ENCODE measurements at regions not wholly inside any gene's neighbourhood (a gene's known extent, or its start where the extent isn't known, plus 50 kb on each side); places are given as distances from the start of the nearest gene placed in this dataset.

DNA sequence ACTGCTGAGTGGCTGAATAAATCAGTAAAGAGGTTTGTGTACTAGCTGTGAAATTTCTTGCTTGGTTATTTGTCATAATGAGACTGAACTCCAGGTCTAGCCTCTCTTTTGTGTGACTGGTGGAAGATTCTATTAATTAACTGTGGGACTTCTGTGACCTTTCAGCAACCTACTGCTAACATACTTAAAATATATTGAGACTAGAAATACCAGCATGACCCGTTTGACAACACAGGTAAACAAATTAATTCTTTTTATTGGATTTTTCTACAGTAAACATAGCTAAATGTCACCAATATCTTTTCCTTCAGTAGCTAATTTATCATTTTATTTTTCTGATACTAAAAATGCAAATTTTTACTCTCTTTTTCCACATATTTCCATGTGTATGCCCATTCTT is 390.4 kb upstream of the KCNN2 start:
- no peak overlapping the region for H3K9ac ChIP-seq (ENCODE audit: low read length)
- no peak overlapping the region for H3K27ac ChIP-seq (ENCODE audit: low read length in 2 of 2)
- ATAC-seq (ENCODE audit: low read depth) (no peak), DNase-seq (no peak)
- H3K36me3 ChIP-seq (replicated peaks in 1 of 2; ENCODE audit: control extremely low read depth in 1 of 2, control insufficient read depth in 1 of 2, extremely low read depth in 1 of 2, insufficient read depth in 2 of 2, low read length in 1 of 2), result no peaks in the 10 kb centered on the region
- H3K9me3 ChIP-seq (ENCODE audit: control extremely low read depth in 1 of 3, control insufficient read depth in 2 of 3, insufficient read depth in 1 of 3, low read length in 2 of 3), result no peaks in the 10 kb centered on the region
- POLR2A ChIA-PET, result no interaction called here
- H3K4me3 ChIP-seq (ENCODE audit: control extremely low read depth in 1 of 5, extremely low read depth in 1 of 5, insufficient read depth in 1 of 5, low read depth in 2 of 5, low read length in 4 of 5), result no peak overlapping the region
- H3K9me3 Mint-ChIP-seq (ENCODE audit: insufficient read depth), result no peaks in the 10 kb centered on the region
- no peak overlapping the region for H3K4me2 ChIP-seq (replicated peaks; ENCODE audit: low read depth, low read length, poor library complexity, severe bottlenecking)
- WGBS (ENCODE audit: insufficient coverage), result no CpG with 5 or more reads among the region's 1 CpG
- H3K27ac Mint-ChIP-seq, result no peak overlapping the region
- H3K4me1 Mint-ChIP-seq, result no peaks in the 10 kb centered on the region
- intact Hi-C loops (cut with micrococcal nuclease), result no loop called here
- H3K79me2 ChIP-seq (ENCODE audit: control insufficient read depth, insufficient read depth, low read length), result no peaks in the 10 kb centered on the region
- no peaks in the 10 kb centered on the region for H3K4me1 ChIP-seq (ENCODE audit: control insufficient read depth in 2 of 2, insufficient read depth in 2 of 2, low read length in 2 of 2)
- TF ChIP-seq, protein P1, sequence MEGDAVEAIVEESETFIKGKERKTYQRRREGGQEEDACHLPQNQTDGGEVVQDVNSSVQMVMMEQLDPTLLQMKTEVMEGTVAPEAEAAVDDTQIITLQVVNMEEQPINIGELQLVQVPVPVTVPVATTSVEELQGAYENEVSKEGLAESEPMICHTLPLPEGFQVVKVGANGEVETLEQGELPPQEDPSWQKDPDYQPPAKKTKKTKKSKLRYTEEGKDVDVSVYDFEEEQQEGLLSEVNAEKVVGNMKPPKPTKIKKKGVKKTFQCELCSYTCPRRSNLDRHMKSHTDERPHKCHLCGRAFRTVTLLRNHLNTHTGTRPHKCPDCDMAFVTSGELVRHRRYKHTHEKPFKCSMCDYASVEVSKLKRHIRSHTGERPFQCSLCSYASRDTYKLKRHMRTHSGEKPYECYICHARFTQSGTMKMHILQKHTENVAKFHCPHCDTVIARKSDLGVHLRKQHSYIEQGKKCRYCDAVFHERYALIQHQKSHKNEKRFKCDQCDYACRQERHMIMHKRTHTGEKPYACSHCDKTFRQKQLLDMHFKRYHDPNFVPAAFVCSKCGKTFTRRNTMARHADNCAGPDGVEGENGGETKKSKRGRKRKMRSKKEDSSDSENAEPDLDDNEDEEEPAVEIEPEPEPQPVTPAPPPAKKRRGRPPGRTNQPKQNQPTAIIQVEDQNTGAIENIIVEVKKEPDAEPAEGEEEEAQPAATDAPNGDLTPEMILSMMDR (IDR thresholded peaks at IDR 0.05), result no peak
- TF ChIP-seq EZH2 (IDR thresholded peaks at IDR 0.05; ENCODE audit: borderline replicate concordance, insufficient read depth, low read depth, low read length, poor library complexity, severe bottlenecking), result no peak
- no peaks in the 10 kb centered on the region for H3K27me3 ChIP-seq (replicated peaks in 1 of 4; ENCODE audit: control extremely low read depth in 1 of 4, control insufficient read depth in 3 of 4, insufficient read depth in 4 of 4, low read length in 3 of 4)
- H4K20me1 ChIP-seq (ENCODE audit: control insufficient read depth, insufficient read depth, low read length, poor library complexity, severe bottlenecking), result no peaks in the 10 kb centered on the region
- H3K4me3 Mint-ChIP-seq, result no peak overlapping the region
- no peak overlapping the region for H2AFZ ChIP-seq (ENCODE audit: insufficient read depth, low read depth, low read length, poor library complexity, severe bottlenecking)
- CTCF ChIA-PET, result no interaction called here
- H3K27me3 Mint-ChIP-seq, result no peaks in the 10 kb centered on the region

DNA sequence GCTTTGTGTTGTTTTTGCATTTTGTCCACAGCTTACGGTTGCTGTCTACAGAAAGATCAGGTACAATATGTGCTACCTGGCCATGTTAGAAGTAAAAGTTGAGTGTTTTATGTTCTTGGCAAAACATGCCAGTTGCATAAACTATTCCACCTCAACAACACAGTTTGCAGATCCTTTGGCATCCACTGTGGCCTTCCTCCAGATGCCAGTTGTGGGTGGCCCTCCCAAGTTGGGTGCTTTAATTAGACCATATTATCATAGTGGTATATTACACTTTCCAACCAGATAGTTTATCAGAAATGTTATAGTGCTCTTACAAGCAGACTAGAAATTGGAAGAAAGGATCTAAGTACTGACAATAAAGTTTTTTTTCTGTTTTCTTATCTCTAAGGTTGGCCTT is 386.9 kb upstream of the KCNN2 start:
- Histone ChIP-seq H3K36me3 (replicated peaks in 1 of 2; ENCODE audit: control extremely low read depth in 1 of 2, control insufficient read depth in 1 of 2, extremely low read depth in 1 of 2, insufficient read depth in 2 of 2, low read length in 1 of 2) (no peaks in the 10 kb centered on the region), H3K9ac (ENCODE audit: low read length) (no peak overlapping the region), H3K4me3 (ENCODE audit: control extremely low read depth in 1 of 5, extremely low read depth in 1 of 5, insufficient read depth in 1 of 5, low read depth in 2 of 5, low read length in 4 of 5) (no peak overlapping the region), H3K27ac (ENCODE audit: low read length in 2 of 2) (no peak overlapping the region), H3K4me2 (replicated peaks; ENCODE audit: low read depth, low read length, poor library complexity, severe bottlenecking) (no peak overlapping the region), H2AFZ (ENCODE audit: insufficient read depth, low read depth, low read length, poor library complexity, severe bottlenecking) (no peak overlapping the region), H3K9me3 (ENCODE audit: control extremely low read depth in 1 of 3, control insufficient read depth in 2 of 3, insufficient read depth in 1 of 3, low read length in 2 of 3) (no peaks in the 10 kb centered on the region), H3K27me3 (replicated peaks in 1 of 4; ENCODE audit: control extremely low read depth in 1 of 4, control insufficient read depth in 3 of 4, insufficient read depth in 4 of 4, low read length in 3 of 4) (no peaks in the 10 kb centered on the region), H4K20me1 (ENCODE audit: control insufficient read depth, insufficient read depth, low read length, poor library complexity, severe bottlenecking) (no peaks in the 10 kb centered on the region), H3K4me1 (ENCODE audit: control insufficient read depth in 2 of 2, insufficient read depth in 2 of 2, low read length in 2 of 2) (no peaks in the 10 kb centered on the region), H3K79me2 (ENCODE audit: control insufficient read depth, insufficient read depth, low read length) (no peaks in the 10 kb centered on the region)
- Mint-ChIP-seq H3K27ac (no peak overlapping the region), H3K4me3 (no peak overlapping the region), H3K4me1 (no peaks in the 10 kb centered on the region), H3K9me3 (ENCODE audit: insufficient read depth) (peaks cover 3% of the 10 kb centered on the region), H3K27me3 (no peaks in the 10 kb centered on the region)
- POLR2A ChIA-PET, result no interaction called here
- intact Hi-C loops (cut with micrococcal nuclease), result no loop called here
- no CpG with 5 or more reads among the region's 1 CpG for WGBS (ENCODE audit: insufficient coverage)
- CTCF ChIA-PET, result no interaction called here
- ATAC-seq (ENCODE audit: low read depth) (no peak), DNase-seq (no peak)
- TF ChIP-seq EZH2 (IDR thresholded peaks at IDR 0.05; ENCODE audit: borderline replicate concordance, insufficient read depth, low read depth, low read length, poor library complexity, severe bottlenecking), result no peak
- TF ChIP-seq, protein P1 (IDR thresholded peaks at IDR 0.05), result no peak

Data from B cell (primary cell).